HTR-8/SVneo (cell line): ENCODE measurements at regions not wholly inside any gene's neighbourhood (a gene's known extent, or its start where the extent isn't known, plus 50 kb on each side); places are given as distances from the start of the nearest gene placed in this dataset.

ENCODE experiments used
- DNase-seq: peaks from one replicate; pipeline ENCODE4 v3.0.0; 2011; ENCODE audit warnings: low spot score, mixed read lengths; ENCODE audit not compliant: insufficient read length
- FAIRE-seq: peaks from 2 replicates; lab custom pipeline; 2011; peaks lifted over from hg19 to GRCh38; lab: Jason Lieb, UNC

DNA sequence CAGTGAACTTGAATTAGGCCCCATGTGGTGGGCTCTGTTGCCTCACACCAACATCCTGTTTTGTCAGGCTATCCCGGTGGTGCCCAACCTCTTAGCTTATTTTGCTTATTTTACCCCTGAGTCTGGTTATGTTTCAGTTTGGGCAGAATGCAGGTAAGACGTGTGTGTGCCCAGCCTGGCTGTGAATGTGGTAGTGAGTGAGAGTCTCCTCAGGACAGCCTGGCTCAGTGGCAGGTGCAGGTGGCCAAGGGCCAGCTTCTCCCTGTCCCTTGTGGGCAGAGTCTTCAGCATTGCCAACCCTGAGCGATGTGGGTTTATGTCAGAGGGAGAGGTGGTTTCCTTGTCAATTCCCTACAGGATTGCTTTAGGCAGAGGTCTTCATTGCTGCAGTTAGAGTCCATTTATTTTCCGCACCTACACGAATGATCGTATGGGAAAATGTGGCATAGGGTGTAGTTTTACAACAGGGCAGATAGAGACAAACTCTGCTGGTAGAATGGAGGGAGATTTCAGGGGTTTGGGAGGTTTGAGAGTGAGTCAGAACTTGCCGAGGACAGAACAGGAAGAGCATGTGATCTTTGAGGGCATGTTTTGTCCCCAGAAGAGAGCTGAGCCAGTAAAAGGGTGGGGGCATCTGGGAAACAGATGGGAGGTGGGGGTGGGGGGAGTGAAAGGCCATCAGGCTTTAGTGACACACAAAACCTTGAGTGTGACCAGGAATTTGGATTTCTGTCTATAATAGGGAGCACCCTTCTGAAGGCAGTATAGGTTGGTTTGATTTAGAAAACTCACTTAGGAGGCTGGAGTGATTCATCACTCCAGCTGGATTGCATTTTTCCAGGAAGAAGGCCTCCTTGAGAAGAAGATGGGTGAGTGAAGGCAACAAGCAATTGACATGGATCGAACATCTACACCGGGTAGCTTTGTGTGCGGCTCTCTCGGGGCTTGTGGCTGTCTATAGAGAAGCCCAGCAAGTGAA lies 156.2 kb upstream of the CELF4 start:
- FAIRE-seq (no peak), DNase-seq (no peak)

DNA sequence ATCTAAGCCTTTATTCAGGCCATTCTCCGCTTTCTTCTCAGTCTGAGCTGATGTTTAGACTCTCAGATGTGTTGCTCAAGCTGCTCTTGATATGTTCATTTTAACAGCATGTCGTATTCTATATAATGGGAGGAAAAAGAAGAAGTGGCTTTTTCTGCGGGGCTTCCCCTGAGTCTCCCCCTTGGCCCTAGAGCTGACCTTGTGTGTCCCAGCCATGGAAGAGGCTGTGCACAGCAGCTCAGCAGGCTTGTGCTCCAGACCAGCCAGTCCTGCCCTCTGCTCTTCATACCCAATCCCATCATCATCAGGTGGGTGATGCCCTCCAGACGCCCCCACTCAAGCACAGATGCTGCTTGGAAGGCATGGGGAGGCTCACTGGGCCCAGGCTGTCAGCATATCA lies 155.1 kb upstream of the CELF4 start:
- DNase-seq, result no peak
- no peak for FAIRE-seq

DNA sequence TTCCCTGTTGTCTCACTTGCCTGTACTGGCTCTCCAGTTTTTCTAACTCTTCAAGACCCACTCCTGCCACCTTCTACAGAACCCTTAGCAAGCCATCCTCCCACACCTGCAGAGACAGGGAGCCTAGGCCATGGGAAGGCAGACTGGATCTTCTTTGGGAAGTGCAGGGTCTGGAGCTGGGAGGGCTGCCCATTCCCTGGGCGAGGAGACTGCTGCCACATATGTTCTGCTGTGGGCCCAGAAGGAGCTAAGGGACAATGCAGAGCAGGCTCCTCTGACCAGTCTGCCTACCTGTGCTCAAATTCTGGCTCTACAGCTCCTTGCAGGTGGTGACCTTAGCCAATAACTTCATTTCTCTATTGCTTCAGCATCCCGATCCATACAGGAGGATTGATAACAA lies 152.1 kb upstream of the CELF4 start:
- FAIRE-seq (no peak), DNase-seq (no peak)

GRCh38 chr18:37717098-37717497 lies 151.5 kb upstream of the CELF4 start:
- DNase-seq (no peak), FAIRE-seq (no peak)

DNA sequence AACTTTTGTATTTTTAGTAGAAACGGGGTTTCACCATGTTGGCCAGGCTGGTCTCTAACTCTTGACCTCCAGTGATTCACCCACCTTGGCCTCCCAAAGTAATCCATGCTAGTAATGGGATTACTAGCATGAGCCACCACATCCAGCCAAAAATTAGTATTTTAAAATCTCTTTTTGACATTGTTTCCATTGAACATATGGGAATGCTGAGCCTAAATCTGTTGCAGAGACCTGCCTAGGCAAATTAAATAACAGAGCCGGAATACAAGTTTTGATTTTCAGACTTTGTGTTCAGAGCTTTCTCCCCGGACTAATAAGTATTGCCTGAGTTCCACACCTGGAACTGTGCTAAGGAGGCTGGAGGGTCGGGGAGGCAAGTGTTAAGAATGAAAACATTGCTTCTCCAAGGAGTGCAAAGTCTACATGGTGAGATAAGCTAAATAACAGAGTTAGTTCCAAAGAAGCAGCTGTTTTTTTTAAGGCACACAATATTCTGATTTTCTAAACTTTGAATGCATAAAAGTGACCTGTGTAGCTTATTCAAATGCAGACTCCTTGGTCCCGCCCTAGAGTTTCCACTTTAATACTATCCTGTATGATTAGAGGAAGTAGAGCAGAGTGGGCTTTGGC lies 150.6 kb upstream of the CELF4 start:
- FAIRE-seq (no peak), DNase-seq (no peak)

DNA sequence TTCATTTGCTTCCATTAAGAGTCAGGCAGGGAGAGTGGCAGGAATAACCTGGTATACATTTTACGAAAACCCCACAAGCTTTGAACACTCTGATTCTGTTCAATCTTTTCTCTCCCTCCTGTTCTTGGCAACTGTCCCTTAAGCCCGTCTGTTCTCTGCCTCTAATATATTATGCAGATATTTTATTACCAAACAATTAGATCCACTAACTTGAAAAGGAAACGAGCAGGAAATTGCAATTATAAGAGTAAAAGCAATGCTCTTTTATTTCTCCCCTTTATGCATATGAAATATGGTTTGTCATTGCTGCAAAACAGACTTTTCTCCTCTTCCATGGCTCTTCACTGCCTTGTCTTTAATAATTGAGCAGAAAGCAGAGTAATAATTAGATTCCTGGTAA lies 149.1 kb upstream of the CELF4 start:
- DNase-seq (no peak), FAIRE-seq (no peak)

GRCh38 chr18:37712776-37713175 lies 147.2 kb upstream of the CELF4 start:
- DNase-seq, result no peak
- no peak for FAIRE-seq

- FAIRE-seq, result no peak
- no peak for DNase-seq
These were observed 146.3 kb upstream of the CELF4 start for GRCh38 chr18:37711766-37712505.

GRCh38 chr18:37710726-37711125 lies 145.1 kb upstream of the CELF4 start:
- no peak for FAIRE-seq

DNA sequence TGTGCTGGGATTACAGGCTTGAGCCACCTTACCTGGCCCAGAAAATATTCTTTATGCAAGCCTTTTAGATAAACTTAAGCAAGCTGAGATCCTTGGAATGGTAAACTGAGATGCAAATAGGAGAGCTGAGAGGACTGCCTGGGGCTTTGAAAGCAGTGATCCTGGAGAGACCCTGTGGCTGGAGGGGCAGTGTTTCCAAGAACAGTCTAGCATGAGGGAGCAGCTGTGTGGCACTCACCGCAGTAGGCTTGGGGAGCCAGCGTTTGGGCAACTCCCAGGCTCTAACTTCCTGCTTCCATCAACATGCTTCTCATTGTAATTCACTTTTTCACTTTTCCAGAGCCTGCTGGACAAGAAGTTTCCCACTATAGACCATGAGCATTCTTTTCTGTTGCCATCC lies 144.1 kb upstream of the CELF4 start:
- FAIRE-seq (no peak), DNase-seq (no peak)

More at GRCh38 chr18:37710726-37711125, 145.1 kb upstream of the CELF4 start:
- DNase-seq, result no peak

DNA sequence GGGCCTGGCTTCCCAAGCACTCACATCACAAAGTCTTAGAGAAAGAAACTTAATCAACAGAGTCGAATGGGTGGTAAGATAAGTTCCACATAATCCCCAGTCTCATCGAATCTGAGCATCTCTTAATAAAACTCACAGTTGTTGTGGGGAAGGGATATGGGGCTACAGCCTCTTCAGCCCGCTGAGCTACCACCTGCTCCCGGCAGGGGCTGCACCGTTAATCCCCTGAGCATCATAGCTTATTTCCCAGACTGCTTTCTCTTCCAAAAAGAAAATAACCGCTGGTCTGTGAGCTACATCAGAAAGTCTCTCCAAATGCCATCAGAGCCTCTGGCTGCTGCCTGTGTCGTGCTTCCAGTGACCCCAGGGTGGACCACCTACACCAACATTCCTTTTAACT lies 139.4 kb upstream of the CELF4 start:
- no peak for FAIRE-seq

GRCh38 chr18:37702841-37703240 lies 137.2 kb upstream of the CELF4 start:
- DNase-seq (no peak), FAIRE-seq (no peak)

More for the DNA sequence above, 139.4 kb upstream of the CELF4 start:
- no peak for DNase-seq

GRCh38 chr18:37701967-37702366 lies 136.4 kb upstream of the CELF4 start:
- DNase-seq, result no peak
- FAIRE-seq, result no peak

DNA sequence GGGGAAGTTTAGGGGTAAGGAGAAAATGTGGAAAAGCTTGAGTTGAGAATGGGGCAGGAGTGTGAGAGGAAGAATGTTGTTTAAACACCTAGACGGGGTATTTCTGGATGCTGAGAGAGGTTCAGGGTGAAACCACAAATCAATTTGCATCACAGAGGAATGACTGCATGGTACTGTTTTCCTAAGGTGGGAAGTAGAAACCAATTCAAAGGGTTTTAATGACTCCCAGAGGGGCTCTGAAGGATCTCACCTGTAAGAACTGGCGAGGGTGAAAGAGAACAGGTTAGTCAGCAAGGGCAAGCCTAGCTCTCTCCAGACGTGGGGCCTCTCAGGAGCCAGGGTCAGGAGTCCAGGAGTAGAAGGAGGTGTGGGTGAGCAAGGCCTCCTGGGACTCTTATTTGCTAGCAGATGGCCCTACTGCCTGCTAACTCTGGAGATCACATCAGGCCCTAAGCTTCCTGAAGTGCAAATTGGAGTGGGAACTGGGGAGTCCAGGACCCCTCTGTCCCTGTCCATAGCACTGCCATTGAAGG lies 133.0 kb upstream of the CELF4 start:
- DNase-seq (no peak), FAIRE-seq (no peak)

- DNase-seq, result no peak
- FAIRE-seq, result no peak
These were observed 128.9 kb upstream of the CELF4 start for GRCh38 chr18:37694516-37694915.

- FAIRE-seq (no peak), DNase-seq (no peak)
These were observed 125.6 kb upstream of the CELF4 start for GRCh38 chr18:37691162-37691561.

- DNase-seq (no peak), FAIRE-seq (no peak)
These were observed 124.2 kb upstream of the CELF4 start for GRCh38 chr18:37689841-37690240.

GRCh38 chr18:37684590-37684989 lies 119.0 kb upstream of the CELF4 start:
- FAIRE-seq (no peak), DNase-seq (no peak)

DNA sequence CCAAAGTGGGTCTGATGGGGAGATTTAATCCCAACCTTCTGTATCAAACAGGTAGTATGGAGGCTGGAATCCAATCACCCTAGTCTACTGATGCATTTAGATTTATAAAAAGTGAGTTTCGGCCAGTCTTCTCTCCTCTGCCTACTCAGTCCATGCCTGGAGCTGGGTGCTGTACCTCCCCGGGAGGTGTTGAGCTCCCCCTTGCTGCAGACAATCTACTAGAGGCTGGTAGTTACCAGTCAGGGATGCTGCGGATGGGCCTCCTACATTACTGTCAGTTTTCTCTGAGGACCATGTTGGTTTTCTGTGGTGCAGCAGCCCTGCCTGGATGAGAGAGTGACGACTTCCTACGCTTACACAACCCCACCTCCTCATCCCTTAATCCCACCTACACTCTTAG lies 118.6 kb upstream of the CELF4 start:
- DNase-seq, result no peak
- no peak for FAIRE-seq

GRCh38 chr18:37680911-37681310 lies 115.3 kb upstream of the CELF4 start:
- DNase-seq, result no peak
- no peak for FAIRE-seq

GRCh38 chr18:37676276-37676675 lies 110.7 kb upstream of the CELF4 start:
- FAIRE-seq, result no peak

More at GRCh38 chr18:37676276-37676675, 110.7 kb upstream of the CELF4 start:
- DNase-seq, result no peak
